Parathyroid adenoma (tissue), 2 donors: ENCODE measurements at regions not wholly inside any gene's neighbourhood (a gene's known extent, or its start where the extent isn't known, plus 50 kb on each side); places are given as distances from the start of the nearest gene placed in this dataset.

ENCODE experiments used
- H2AFZ ChIP-seq: fragments of 300-600 bp; sonication (generic); one replicate; pipeline ENCODE4 v1.7.0; 2017; ENCODE audit warnings: antibody characterized with exemption, mild to moderate bottlenecking
- H3K27ac ChIP-seq: fragments of 300-600 bp; sonication (generic); one replicate; pipeline ENCODE4 v1.7.0; 2017
- H3K27me3 ChIP-seq: fragments of 300-600 bp; sonication (generic); one replicate; pipeline ENCODE4 v1.7.0; 2017; ENCODE audit warnings: low read length; ENCODE audit not compliant: control insufficient read depth, insufficient read depth
- H3K36me3 ChIP-seq: fragments of 300-600 bp; sonication (generic); one replicate; pipeline ENCODE4 v1.7.0; 2017; ENCODE audit warnings: low read length; ENCODE audit not compliant: control insufficient read depth, insufficient read depth
- H3K4me1 ChIP-seq: fragments of 300-600 bp; sonication (generic); one replicate; pipeline ENCODE4 v1.7.0; 2017; ENCODE audit warnings: control low read depth
- H3K4me2 ChIP-seq: fragments of 300-600 bp; sonication (generic); one replicate; pipeline ENCODE4 v1.7.0; 2017; ENCODE audit warnings: low read length
- H3K4me3 ChIP-seq: fragments of 300-600 bp; sonication (generic); one replicate; pipeline ENCODE4 v1.7.0; 2017; ENCODE audit warnings: low read depth, low read length
- H3K79me2 ChIP-seq: fragments of 300-600 bp; sonication (generic); one replicate; pipeline ENCODE4 v1.7.0; 2017; ENCODE audit warnings: control low read depth
- H3K9ac ChIP-seq: fragments of 300-600 bp; sonication (generic); one replicate; pipeline ENCODE4 v1.7.0; 2017; ENCODE audit warnings: mild to moderate bottlenecking
- H3K9me3 ChIP-seq: fragments of 300-600 bp; sonication (generic); one replicate; pipeline ENCODE4 v1.7.0; 2017; ENCODE audit warnings: low read length; ENCODE audit not compliant: control insufficient read depth
- TF ChIP-seq, protein P1 (sequence below): fragments of 300-600 bp; sonication (generic); IDR thresholded peaks from one replicate; pipeline ENCODE4 v1.7.0; 2017; ENCODE audit warnings: antibody characterized with exemption, mild to moderate bottlenecking
- donor health status: primary hyperparathyroidism.

- Histone ChIP-seq H3K4me3 (no peak overlapping the region), H3K9ac (no peak overlapping the region), H3K9me3 (no peaks in the 10 kb centered on the region), H3K4me1 (no peaks in the 10 kb centered on the region), H2AFZ (no peak overlapping the region), H3K79me2 (no peaks in the 10 kb centered on the region), H3K27me3 (no peaks in the 10 kb centered on the region), H3K27ac (no peak overlapping the region), H3K4me2 (no peak overlapping the region), H3K36me3 (no peaks in the 10 kb centered on the region)
- TF ChIP-seq, protein P1, sequence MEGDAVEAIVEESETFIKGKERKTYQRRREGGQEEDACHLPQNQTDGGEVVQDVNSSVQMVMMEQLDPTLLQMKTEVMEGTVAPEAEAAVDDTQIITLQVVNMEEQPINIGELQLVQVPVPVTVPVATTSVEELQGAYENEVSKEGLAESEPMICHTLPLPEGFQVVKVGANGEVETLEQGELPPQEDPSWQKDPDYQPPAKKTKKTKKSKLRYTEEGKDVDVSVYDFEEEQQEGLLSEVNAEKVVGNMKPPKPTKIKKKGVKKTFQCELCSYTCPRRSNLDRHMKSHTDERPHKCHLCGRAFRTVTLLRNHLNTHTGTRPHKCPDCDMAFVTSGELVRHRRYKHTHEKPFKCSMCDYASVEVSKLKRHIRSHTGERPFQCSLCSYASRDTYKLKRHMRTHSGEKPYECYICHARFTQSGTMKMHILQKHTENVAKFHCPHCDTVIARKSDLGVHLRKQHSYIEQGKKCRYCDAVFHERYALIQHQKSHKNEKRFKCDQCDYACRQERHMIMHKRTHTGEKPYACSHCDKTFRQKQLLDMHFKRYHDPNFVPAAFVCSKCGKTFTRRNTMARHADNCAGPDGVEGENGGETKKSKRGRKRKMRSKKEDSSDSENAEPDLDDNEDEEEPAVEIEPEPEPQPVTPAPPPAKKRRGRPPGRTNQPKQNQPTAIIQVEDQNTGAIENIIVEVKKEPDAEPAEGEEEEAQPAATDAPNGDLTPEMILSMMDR = no peak
Observed at GRCh38 chr4:8741513-8742226, 130.0 kb downstream of the HMX1 start.

DNA sequence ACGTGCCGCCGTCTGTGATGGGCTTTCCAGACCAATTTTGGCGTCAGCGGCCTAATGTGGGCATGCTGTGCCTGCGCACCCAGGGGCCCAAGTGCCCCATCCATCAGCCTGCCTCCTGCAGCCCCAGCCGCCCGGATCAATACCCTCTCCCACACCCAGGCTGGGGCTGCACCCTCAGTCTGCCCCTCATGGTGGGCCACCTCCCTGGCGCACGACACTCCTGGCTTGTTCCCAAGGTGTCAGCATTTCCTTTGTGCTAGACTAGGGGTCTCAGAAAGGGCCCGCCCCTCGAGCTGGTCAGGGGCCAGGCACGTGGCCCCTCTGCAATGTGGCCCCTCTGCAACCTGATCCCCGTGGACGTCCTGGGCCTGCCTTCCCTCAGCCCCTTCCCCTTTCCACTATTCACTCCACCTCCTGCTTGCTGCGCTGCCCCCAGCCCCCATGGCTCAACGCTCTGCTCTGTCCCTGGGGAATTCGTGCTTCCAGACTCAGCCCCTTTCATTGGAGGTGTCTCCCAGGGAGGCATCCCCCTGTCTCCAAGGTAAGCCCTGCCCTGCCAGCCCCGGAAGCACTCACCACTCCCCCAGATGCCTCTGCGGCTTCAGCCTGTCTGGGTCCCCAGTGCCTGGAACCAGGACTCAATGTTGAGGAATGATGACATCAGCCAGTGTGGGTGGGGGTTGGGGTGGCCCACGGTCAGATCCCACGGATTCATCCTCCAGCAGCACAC is 130.8 kb downstream of the HMX1 start:
- H3K27ac ChIP-seq = no peak overlapping the region
- H3K4me2 ChIP-seq = no peak overlapping the region
- TF ChIP-seq, protein P1 = no peak
- H3K27me3 ChIP-seq = no peaks in the 10 kb centered on the region
- no peaks in the 10 kb centered on the region for H3K79me2 ChIP-seq
- H3K9me3 ChIP-seq = no peaks in the 10 kb centered on the region
- H3K4me1 ChIP-seq = no peaks in the 10 kb centered on the region
- H3K4me3 ChIP-seq = no peak overlapping the region
- no peaks in the 10 kb centered on the region for H3K36me3 ChIP-seq
- H2AFZ ChIP-seq = no peak overlapping the region
- no peak overlapping the region for H3K9ac ChIP-seq

DNA sequence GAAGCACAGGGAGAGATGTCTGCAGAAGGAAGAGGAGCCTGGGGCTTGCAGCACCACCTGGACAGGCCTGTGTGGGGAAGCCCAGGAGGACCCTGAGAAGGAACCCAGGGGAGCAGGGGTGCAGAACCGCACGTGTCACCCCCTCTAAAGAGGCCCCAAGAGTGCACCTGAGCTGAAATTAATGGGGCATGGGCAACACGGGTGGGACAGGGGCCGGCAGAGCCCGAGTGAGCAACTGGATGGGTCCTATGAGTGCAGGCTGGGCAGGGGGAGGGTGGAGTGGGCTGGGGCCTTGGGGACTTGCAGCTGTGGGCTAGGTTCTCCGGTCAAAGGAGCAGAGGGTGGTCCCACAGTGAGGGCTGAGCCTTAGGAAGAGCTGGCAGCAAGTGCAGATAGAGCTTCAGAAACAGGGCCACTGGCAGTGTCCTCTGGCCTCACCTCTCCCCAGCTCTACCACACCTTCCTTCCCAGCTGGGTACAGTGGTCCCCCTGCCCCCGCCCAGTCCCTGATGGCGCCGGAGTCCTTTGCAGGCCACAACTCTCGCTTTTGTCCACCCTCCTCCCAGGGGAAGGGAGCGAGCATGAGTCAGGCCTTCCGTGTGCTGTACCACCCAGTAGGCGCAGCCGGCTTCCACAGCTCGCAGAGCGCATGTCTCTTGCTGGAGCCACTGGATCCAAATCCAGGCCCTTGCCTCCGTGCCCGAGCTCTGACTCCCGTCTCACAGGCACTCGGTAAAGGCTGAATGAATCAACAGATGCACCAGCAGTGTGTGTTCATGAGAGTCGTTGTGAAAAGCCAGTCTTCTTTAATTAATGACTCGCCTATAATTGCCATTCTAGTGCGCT is 131.6 kb downstream of the HMX1 start:
- Histone ChIP-seq H3K9ac (no peak overlapping the region), H3K4me1 (no peaks in the 10 kb centered on the region), H3K79me2 (no peaks in the 10 kb centered on the region), H2AFZ (no peak overlapping the region), H3K9me3 (no peaks in the 10 kb centered on the region), H3K4me3 (no peak overlapping the region), H3K27me3 (no peaks in the 10 kb centered on the region), H3K27ac (no peak overlapping the region), H3K36me3 (no peaks in the 10 kb centered on the region), H3K4me2 (no peak overlapping the region)
- TF ChIP-seq, protein P1 = no peak

DNA sequence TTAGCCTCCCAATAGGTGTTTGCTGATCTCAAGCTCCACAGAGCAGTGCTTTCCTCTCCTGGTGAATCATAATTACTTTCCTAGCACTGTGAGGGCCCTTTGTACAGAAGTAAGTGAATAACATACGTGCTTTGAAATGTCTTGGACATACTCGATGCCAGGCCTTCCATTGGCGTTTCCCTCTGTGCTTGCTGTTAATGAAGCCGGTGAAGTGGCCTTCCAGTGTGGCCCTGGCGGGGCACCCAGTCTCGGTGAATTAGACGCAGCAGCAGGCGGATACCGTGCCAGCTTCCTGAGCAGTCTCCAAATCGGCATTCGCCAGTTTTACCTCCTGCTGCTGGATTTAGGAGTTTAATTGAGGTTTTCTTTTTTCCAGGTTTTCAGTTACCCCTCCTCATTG is 132.3 kb downstream of the HMX1 start:
- H3K9ac ChIP-seq = no peak overlapping the region
- H3K4me1 ChIP-seq = no peaks in the 10 kb centered on the region
- no peak overlapping the region for H3K27ac ChIP-seq
- no peaks in the 10 kb centered on the region for H3K36me3 ChIP-seq
- H3K27me3 ChIP-seq = no peaks in the 10 kb centered on the region
- no peaks in the 10 kb centered on the region for H3K79me2 ChIP-seq
- no peak overlapping the region for H3K4me3 ChIP-seq
- H2AFZ ChIP-seq = no peak overlapping the region
- TF ChIP-seq, protein P1 = no peak
- H3K4me2 ChIP-seq = no peak overlapping the region
- H3K9me3 ChIP-seq = no peaks in the 10 kb centered on the region
